ENCODE measurements at regions not wholly inside any gene's neighbourhood (a gene's known extent, or its start where the extent isn't known, plus 50 kb on each side); places are given as distances from the start of the nearest gene placed in this dataset.
"Not testable (repeated sequence)": the region's sequence is repeated elsewhere in the genome, so short reads cannot be mapped to it uniquely, and the experiment has no call there.

DNA sequence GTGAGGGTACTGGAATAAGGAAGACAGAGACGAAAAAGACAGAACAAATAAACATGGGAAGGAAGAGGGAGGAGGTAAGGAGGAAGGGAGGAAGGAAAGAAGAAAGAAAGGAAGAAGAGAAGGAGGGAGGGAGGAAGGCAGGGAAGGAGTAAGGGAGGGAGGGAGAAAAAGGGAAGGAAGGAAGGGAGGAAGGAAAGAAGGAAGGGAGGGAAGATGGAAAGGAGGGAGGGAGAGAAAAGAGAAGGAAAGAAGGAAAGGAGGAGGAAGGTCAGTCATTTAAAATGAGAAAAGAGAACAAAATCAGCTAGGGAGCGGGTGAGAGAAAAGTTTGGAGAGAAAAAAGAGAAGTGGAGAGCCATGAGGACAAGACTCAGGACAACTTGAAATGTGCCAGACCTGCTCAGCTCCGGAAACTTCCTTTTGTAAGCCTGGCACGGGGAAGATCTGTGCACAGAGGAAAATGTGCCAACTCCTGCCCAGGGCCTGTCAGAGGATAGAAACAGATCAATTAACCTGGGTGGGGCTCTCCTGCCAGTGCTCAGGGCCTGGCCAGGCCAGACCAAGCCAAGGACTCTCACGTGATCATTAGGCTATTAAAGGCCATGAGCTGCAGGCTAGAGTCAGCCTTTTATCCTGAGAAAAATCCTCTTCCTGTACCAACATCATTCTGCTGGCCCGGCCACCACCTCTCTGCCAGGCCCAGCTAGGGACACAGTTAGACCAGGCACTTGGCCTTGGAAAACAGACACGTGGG is 50.1 kb upstream of the BCL6 start:
- no peak for DNase-seq (ENCODE audit: low spot score)

DNA sequence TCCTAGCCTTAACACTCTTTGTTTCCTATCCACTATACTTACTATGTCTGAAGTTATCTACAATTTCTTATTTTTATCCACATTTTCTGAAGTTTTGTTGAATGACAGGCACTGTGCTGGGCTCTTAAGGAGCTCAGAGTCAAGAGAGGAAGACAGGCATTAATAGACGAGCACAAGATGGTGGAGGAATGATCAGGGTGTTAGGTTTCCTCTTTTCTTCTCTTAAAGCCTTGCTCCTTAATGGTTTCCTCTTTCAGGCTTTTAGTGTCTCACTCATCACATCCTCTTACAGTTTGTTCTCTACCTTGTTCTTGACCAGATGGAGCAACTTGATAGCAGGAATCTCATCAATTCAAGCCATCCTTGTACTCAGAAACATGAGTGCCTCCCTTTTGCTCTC is 52.9 kb upstream of the BCL6 start:
- no peak for DNase-seq (ENCODE audit: low spot score)

- DNase-seq (ENCODE audit: low spot score): no peak
Observed at GRCh38 chr3:187798531-187799530, 53.6 kb upstream of the BCL6 start.

DNA sequence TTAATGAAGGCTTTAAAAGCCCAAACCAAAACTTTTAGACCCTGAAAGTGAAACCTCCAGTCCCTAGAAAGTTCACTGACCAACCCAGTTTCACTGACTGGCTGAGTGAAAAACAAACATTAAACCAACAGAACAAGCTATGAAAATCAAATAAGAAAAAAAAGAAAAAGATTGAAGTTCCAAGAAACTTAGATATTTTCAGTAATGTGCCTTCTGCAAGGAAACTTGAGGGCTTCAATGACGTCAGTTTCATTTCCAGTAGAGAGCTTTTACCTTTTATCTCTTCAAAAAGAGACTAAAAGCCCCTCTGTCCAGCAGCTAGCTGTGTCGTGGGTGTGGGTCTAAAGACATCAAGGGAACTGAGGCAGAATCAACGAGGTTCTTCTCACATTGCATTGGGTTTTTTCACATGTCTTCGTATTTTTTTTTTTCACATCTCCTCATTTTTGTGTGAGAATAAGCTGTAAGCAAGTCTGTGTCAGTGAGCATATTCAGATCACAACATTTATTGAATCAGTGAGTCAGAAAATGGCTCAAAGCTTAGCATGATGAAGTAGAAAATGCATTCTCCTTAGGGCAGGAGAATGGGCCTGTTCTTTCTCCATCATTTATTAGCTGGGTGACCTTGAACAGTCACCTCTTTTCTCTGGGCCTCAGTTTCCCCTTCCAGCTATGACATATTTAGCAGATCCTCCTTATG is 54.8 kb upstream of the BCL6 start:
- DNase-seq (ENCODE audit: low spot score): no peak

DNA sequence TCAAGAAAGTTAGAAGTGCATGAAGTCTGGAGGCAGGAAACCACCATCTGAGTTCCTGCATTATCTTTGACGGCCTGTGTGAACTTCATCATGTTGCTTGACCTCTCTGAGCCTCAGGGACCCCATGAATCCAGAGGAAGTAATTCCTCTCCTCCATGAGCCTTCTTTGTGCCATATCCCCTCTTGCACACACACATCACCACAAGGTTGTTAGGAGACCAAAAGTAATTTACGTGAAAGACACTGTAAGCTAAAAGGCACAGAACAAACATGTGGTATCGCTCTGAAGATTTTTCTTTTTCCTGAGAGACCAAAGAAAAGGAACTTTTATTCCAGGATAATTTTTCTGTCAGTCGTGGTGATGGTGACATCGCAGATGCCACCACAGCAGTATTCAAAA is 55.9 kb upstream of the BCL6 start:
- DNase-seq (ENCODE audit: low spot score): no peak

GRCh38 chr3:187802203-187802927 is 57.1 kb upstream of the BCL6 start:
- DNase-seq (ENCODE audit: low spot score): no peak

GRCh38 chr3:187802928-187803259 is 57.6 kb upstream of the BCL6 start:
- DNase-seq (ENCODE audit: low spot score): no peak

DNA sequence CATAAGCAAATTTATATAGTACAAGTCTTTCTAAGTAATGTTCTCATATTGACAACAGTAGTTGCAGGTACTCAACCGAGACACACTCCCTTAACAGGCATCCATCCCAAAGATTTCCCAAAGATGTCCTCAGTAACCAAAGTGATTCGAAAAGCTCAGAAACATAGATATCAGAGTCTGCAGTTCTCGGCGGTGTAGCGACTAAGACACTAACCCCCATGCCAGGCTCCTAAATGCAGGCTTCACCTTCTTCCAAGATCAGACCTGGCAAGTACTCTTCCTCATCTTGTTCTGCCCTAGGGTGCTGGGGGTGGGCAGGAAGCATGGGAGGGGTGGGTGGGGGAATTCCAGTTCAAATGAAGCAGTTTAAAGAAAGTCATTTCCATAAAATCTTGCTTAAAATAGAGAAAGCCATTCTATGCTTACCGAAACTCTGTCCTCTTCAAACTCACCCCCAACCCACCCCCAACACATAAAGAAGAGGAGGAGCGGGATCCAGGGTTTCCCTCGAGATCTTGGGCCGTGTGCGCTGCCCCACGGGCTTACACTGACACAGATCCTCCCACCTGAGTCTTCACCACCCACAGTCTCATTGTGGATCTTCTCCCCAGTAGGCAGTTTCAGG is 59.0 kb upstream of the BCL6 start:
- no peak for DNase-seq (ENCODE audit: low spot score)

- DNase-seq (ENCODE audit: low spot score): no peak
Observed at GRCh38 chr3:187804745-187805121, 59.5 kb upstream of the BCL6 start.

- no peak for DNase-seq (ENCODE audit: low spot score)
Observed at GRCh38 chr3:187805774-187806173, 60.5 kb upstream of the BCL6 start.

DNA sequence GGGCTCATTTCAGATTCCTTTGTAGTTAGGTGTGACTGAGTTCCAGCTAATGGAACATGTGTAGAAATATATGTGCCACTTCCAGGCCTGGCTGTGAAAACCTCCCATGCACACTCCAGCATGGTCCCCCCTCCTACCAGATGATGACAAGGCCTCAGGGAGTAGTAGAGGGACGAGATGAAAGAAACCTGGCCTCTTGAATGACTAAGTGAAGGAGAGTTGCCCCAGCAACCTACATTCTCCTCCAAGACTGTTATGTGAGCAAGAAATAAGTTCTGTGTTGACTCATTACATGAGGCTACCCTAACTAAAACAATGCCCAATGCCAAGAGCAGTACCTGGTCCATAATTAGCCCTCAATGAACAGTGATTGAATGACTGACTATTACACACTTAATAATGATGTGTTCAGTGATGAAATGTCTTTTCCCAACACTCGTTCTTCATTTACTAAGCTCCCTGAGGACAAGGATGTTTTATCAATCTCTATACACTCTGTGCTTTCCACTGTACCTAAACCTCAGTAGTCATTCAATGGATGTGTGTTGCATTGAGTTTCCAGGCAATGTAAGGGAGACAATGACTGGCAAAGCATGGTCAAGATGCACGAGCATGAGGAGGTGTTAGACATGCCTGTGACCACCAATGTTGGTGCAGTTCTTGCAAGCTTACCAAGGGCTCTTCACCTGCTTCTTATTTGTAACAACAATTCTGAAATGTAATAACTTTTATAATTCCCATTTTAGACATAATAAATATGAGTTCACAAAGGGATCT is 62.0 kb upstream of the BCL6 start:
- peak; percentile 44 for DNase-seq (ENCODE audit: low spot score)

DNA sequence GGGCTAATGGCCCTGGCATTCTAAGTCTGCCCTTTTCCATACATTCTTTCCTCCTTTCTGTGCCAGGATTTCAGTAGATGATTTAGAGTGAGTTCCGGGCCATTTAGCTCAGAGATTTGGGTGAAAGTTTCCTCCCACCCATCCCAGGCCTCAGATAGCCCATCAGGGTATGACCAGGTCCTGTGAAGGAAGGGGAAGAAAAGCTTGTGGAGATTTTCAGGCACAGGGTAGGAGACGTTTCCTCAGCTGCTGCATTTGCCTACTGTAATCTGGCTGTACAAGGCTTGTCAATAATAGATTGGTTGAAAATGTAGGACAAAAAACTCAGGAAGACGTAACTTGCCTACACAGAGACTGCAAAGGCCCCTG is 63.2 kb upstream of the BCL6 start:
- no peak for DNase-seq (ENCODE audit: low spot score)

GRCh38 chr3:187809612-187809991 is 64.3 kb upstream of the BCL6 start:
- DNase-seq (ENCODE audit: low spot score): no peak

GRCh38 chr3:187810021-187810446 is 64.8 kb upstream of the BCL6 start:
- no peak for DNase-seq (ENCODE audit: low spot score)

GRCh38 chr3:187811585-187812250 is 66.5 kb upstream of the BCL6 start:
- DNase-seq (ENCODE audit: low spot score): peak; percentile 51

DNA sequence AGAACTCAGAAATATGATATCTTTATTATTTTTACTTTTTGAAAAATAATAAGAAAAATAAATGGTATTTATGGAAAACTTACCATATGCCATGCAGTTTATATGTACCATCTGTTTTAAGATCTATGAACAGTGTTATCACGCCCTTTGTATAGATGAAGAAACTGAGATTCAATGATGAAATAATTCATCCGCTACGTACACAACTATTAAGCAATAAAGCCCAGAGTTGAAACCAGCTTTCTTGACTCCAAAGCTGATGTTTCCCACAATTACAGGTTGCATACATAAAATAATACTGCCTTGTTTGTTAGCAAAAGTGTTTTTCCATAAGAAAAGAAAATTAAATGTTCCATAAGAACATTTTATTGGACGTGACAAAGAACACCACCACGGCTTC is 67.2 kb upstream of the BCL6 start:
- DNase-seq (ENCODE audit: low spot score): no peak

- no peak for DNase-seq (ENCODE audit: low spot score)
Observed at GRCh38 chr3:187813198-187813597, 67.9 kb upstream of the BCL6 start.

DNA sequence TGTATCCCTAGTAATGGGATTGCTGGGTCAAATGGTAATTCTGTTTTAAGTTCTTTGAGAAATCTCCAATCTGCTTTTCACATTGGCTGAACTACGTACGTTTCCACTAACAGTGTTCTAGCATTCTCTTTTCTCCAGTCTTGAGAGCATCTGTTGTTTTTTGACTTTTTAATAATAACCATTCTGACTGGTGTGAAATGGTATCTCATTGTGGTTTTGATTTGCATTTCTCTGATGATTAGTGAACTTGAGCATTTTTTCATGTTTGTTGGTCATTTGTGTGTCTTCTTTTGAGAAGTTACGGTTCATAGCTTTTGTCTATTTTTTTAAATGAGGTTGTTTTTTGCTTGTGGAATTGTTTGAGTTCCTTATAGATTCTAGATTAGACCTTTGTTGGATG is 72.5 kb upstream of the BCL6 start:
- not testable (repeated sequence) for DNase-seq (ENCODE audit: low spot score)

DNA sequence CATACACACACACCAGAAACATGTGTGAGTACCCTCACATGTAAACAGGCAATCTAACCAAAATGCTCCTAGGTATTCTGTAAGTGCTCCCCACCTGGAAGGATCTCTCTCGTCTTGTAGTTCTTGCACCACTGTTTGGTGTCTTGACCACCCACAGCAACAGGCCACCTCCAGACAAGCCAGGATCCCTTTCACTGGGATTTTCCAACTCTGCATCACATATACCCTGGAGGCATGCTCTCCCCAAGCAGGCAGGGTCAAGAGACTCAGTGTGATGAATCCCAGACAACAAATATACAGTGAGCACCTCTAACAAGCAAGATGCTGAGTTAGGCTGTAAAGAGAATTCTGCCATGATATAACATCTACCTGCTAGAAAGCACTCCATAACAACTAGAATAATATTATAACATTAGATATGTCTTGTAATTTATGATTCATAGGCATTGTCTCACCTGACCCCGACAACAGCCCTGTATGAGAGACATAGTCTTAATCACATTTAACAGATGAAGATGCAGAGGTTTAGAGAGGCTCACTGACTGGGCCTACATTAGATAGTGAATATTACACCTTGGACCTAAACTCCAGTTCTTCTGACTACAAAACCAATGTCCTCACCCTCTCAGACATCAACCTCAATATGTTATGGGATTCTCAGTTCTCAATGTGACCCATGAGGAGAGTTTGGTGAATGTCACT is 76.5 kb upstream of the BCL6 start:
- no peak for DNase-seq (ENCODE audit: low spot score)

GRCh38 chr3:187822402-187822801 is 77.1 kb upstream of the BCL6 start:
- DNase-seq (ENCODE audit: low spot score): no peak
